8988T (cell line): ENCODE measurements at regions not wholly inside any gene's neighbourhood (a gene's known extent, or its start where the extent isn't known, plus 50 kb on each side); places are given as distances from the start of the nearest gene placed in this dataset.

Source experiments
- DNase-seq: peaks from one replicate; pipeline ENCODE4 v3.0.0; 2011

DNA sequence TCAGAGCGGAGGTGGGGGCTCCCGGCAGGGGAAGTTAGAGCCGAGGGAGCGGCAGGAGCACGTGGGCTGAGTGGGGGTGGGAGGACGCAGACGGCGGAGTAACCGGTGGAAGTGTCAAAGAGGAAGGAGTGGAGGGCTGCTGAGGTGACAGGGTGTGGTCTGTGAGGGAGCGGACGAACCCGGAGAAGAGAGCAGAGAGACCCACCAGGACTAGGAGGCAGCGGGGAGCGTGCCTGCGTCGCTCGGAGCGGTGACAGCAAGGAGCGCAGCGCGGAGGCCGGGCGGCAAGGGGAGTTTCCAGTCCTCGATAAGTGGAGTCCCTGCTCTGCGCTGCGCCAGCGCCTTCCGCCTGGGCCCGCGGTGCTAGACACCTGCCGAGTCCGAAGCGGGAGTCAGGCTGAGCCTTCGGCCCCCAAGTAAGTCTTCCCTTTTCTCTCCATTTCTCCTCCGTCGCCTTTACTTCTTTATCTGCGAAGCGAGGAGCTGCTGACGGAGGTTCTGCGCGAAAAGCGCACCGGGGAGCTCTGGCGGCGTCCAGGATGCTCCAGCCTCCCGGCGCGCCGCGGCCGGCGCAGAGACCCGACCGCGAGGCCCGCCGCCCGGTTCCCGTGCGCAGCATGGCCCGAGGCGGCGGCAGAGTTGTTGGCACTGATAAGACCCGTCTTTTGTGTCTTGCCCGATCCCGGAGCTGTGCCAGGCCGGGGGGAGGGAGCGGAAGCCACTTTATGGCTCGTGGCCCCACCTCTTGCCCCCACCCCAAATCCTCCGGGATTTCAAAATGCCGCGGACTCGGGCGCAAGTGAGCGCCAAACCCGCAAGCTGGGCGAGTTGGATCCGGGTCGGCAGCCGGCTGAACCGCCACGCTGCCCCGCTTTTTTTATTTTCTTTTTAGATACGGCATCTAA, 533.0 kb upstream of the SEMA6D start:
- DNase-seq = no peak

GRCh38 chr15:47184908-47185801, 532.1 kb upstream of the SEMA6D start:
- no peak for DNase-seq

DNA sequence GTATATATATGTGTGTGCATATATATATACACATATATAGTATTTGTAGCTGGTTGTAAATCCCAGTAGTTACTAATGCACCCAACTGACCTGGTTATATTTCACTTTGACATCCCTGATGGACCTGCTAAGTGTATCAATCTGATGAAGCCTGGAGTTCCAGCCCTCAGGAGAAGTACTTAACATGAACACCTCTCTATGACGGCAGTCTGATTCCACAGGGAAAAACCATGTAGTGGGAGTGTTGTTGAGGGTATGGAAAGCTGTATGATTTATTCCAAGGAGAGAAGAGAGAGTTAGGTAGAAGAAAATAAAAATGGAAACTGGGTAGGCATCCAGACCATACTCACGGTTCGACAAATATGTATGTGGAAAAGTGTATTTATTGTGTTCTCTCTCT, 531.2 kb upstream of the SEMA6D start:
- no peak for DNase-seq

DNA sequence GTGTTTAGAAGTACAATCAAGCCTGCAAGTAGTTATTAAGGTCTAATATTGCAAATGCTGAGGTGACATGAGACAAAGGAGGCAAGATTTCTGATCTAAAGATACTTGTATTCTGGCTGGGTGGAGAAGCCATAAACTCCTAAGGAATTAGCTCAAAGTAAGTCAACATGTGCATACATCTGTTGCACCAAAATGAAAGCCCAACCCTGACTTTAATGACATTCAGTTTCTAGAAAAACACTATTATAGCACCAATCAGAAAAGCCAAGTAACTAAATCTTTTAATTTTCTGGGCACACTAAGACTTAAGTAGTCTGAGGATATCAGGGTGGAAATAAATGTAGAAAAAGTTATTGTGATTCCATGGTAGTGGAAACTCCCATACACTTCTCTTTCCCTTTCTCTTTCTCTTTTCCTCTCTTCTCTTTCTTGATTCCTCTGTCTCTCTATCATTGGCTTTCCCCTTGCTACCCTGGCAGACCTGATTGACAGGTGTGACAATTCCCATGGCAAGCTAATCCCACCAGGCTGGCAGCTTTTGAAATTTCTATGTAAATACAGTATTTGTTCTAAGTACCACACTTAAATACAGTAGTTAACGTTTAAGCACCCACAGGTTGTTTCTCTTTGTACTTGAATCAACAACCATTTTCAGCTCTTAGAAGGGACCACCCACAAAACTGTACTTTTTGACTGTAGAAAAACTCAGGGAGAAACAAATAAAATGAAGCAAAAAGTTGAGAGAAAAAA, 528.4 kb upstream of the SEMA6D start:
- no peak for DNase-seq

- no peak for DNase-seq
Observed at GRCh38 chr15:47194718-47195117, 522.6 kb upstream of the SEMA6D start.

GRCh38 chr15:47196048-47196447, 521.3 kb upstream of the SEMA6D start:
- no peak for DNase-seq

DNA sequence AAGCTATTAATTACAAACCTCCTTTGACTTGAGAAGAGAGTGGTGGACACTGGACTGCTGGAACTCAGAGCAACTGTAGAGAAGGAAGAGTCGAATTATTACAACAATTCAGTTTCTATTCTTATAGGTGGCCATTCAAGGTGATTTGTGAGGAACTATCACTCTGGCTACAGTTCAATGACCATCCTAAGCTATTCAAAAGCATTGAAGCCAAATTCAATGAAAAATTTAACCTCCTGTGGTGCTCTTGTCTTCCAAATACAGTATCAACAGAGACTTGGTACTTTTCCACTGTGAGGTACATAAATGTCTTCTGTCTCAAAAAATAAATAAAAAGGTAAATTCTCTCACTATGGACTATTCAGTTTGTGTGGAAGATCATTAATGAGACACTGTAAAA, 513.3 kb upstream of the SEMA6D start:
- no peak for DNase-seq

DNA sequence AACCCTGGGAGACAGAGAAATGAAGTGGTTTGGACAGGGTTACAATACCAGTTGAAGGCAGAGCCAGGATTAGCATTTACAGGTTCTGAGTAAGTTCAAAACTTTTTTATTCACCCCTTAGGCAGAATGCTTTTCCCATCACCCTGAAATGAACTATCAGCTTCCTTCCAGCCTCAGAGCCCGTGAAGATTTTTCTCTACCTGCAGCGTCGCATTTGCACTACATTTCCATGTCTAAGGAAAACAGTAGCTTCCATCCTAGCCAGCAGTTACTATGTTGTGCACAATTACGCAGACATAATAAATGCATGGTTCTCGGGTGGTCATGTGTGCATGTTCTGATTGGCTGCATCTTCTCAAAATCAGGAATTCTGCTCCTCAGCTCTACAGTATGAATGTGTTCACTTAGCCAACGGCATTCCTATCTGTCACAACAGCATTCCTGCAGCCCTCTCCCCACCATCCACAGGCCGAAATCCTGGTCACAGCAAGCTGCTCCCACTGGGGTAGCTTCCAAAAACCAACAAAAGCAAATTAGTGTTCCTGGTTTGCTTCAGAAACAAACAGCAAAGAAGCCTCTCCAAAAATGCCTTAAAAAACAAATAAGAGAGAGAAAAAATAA, 510.8 kb upstream of the SEMA6D start:
- DNase-seq = no peak

DNA sequence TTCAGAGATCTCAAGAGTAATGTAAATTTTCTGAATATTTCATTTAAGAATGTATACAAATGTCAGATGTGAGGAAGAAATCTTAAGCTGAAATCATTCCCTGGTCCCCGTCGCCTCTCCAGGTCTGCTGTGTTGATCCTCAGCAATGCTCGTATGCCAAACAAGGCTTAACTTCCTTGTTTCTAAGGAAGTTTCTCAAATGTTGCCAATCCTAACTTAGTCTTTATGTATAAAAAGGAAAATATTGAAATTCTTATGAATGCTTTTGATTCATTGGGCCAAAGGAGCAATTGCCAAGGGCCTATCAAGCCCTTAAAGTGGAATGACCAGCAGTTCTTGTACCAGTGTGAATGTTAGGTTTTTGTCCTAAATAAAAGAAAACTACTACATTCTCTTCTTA, 507.7 kb upstream of the SEMA6D start:
- DNase-seq = no peak

GRCh38 chr15:47212222-47213010, 504.9 kb upstream of the SEMA6D start:
- DNase-seq = no peak

DNA sequence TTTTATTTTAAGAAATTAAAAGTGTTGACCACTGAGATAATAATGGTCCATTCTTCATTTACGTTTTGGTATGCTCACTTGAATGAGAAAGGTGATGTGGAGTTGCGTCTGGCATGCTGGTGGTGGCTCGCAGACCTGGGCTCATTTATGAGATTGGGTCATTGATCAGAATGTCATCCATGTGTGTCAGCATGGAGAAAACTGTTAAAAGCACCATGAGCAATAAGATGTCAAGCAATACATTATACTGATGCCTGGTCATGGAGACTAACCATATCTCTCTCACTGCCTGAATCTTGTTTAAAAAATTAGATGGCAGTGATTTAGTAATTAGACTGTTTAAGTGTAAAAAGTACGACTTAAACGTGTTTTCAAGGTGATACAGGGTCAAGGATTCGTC, 503.4 kb upstream of the SEMA6D start:
- no peak for DNase-seq

DNA sequence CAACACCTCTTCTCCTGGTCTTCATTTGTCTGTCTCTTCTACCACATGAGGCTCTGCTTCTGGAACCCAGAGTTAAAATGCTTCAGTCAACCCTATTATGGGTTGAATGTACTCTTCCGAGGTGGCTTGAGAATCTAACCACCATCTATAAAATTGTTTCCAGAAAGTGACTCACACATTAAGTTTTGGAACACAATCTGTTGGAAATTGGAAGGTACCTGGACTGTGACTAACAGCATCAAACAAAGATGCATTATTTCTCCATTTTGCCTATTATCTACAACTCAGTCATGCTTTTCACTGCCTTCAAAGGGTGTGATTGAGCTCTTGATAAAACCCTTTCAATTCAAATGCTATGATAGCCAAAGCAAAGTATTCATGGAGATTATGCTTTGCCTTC, 499.0 kb upstream of the SEMA6D start:
- no peak for DNase-seq

DNA sequence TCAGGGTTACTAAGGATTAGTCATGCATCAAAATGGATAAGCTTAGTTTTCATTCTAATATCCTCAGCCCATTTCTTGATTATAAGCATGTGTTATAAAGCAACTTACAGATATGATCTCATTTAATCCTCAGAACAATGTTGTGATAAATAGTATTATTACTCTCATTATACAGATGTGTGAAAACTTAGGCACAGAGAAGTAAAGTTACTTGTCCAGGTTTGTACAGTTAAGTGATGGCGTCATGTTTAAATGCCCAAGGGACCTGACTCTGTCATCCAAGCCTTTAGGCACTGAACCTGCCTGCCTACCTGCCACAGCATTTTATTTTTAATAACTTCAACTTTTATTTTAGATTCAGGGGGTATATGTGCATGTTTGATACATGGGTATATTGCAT, 472.9 kb upstream of the SEMA6D start:
- DNase-seq = no peak

- DNase-seq = no peak
Observed at GRCh38 chr15:47246317-47246716, 471.0 kb upstream of the SEMA6D start.

GRCh38 chr15:47258521-47258920, 458.8 kb upstream of the SEMA6D start:
- no peak for DNase-seq

DNA sequence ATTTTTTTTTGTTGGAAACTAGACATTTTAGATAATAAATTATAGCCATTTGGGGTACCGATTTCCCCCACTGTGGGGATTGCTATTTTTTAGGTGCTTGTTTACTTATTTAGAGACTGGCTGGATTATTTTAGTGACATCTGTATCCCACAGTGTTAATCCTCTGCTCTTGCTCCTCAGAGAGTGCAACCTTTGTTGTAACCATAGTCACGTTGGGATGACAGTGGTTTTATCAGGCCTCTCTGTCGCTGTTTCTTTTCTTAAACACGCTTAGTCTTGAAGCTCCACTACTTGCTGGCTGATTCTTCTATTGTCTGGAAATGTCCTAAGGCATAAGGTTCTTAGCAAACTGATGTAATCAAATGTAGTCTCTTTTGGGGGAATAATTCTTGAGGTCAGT, 451.6 kb upstream of the SEMA6D start:
- DNase-seq = no peak

DNA sequence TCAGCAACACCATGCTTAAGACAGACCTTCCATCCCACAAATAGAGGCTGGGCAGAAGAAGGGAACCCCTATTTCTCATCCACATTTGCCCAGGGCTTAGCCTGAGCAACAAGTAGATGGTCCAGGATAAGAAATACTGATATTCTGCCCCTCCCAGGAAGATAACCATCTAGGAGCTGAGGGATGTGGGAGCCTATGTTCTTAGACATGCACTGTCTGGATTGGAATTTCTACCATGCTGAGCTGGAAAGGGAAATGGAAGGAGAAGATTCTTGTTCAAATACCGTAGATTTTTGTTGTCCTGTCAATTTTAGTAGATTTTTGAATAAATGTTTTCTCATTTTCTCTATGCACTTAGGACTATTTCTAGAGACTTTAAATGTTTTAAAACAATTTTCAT, 450.7 kb upstream of the SEMA6D start:
- no peak for DNase-seq

DNA sequence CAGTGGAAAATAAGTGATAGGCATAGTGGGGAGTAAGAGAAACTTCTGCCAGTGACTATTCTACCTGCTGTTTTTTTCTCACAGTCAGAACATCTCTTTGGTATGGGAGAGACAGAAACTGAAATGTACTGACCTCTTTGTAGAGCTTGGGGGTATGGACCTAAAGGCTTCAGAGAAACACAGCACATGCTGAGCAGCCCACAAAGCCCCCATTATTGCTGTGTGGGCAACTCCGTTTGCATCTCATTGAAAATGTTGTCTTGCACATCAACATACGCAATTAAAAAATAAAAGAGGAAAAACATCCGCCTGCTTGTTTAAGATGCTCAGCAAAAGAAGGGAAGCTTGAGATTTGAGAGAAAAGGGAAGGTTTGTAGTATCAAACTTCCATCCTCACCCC, 443.4 kb upstream of the SEMA6D start:
- DNase-seq = no peak

DNA sequence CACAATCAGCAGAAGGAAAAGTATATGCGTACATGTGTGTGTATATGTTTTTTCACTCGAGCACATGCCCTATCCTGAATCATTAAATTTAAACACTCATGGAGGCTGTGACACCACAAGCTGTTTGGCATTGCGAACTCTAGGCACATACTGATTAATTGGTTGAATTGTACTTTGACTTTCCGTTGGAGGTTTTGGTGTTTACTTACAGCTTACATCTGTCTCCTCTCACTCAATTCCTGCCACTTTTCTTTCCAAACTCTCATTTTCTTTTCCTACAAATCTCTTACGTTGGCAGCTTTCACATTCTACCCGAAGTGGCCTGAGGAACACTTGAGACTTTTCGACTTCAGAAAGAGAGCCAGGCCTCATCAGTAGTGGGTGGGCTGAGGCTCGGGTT, 434.1 kb upstream of the SEMA6D start:
- DNase-seq = no peak

DNA sequence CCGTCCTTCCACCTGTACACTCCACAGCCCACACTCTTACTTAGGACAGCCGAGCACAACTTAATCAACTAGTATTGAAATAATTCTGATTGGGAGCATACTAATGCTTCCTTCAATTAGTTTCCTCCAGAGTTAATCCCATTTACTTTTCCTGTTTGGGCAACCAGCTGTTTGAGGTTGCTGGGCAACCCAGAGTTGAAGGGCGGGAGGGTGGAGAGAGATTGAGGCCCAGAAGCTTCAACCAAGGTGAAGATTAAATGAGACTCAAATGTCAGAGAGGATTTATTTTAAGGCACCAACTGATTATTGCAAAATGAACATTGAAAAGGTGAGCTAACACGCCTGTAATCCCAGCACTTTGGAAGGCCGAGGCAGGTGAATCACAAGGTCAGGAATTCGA, 428.5 kb upstream of the SEMA6D start:
- no peak for DNase-seq

GRCh38 chr15:47289656-47290055, 427.6 kb upstream of the SEMA6D start:
- no peak for DNase-seq

GRCh38 chr15:47291767-47292166, 425.5 kb upstream of the SEMA6D start:
- no peak for DNase-seq
